ENCODE measurements at regions not wholly inside any gene's neighbourhood (a gene's known extent, or its start where the extent isn't known, plus 50 kb on each side); places are given as distances from the start of the nearest gene placed in this dataset.

- DNase-seq (ENCODE audit: low read depth), result no peak
- Histone ChIP-seq H3K4me3 (ENCODE audit: low read depth, low read length) (no peak overlapping the region), H3K36me3 (ENCODE audit: control insufficient read depth, insufficient read depth, low read length) (no peaks in the 10 kb centered on the region), H3K27me3 (ENCODE audit: control insufficient read depth, insufficient read depth, low read length) (no peaks in the 10 kb centered on the region)
- TF ChIP-seq CTCF (IDR thresholded peaks at IDR 0.05; ENCODE audit: insufficient read depth, low read length, poor library complexity, severe bottlenecking), result no peak
Observed at GRCh38 chr14:38139926-38140325, 67.8 kb upstream of the SSTR1 start.

GRCh38 chr14:38143170-38143569 is 64.5 kb upstream of the SSTR1 start:
- no peak for DNase-seq (ENCODE audit: low read depth)
- Histone ChIP-seq H3K36me3 (ENCODE audit: control insufficient read depth, insufficient read depth, low read length) (no peaks in the 10 kb centered on the region), H3K27me3 (ENCODE audit: control insufficient read depth, insufficient read depth, low read length) (no peaks in the 10 kb centered on the region), H3K4me3 (ENCODE audit: low read depth, low read length) (no peak overlapping the region)
- TF ChIP-seq CTCF (IDR thresholded peaks at IDR 0.05; ENCODE audit: insufficient read depth, low read length, poor library complexity, severe bottlenecking), result no peak

- Histone ChIP-seq H3K27me3 (ENCODE audit: control insufficient read depth, insufficient read depth, low read length) (no peaks in the 10 kb centered on the region), H3K36me3 (ENCODE audit: control insufficient read depth, insufficient read depth, low read length) (no peaks in the 10 kb centered on the region), H3K4me3 (ENCODE audit: low read depth, low read length) (no peak overlapping the region)
- no peak for DNase-seq (ENCODE audit: low read depth)
- no peak for TF ChIP-seq CTCF (IDR thresholded peaks at IDR 0.05; ENCODE audit: insufficient read depth, low read length, poor library complexity, severe bottlenecking)
Observed at GRCh38 chr14:38143659-38144505, 63.8 kb upstream of the SSTR1 start.

GRCh38 chr14:38145142-38145541 is 62.6 kb upstream of the SSTR1 start:
- H3K36me3 ChIP-seq (ENCODE audit: control insufficient read depth, insufficient read depth, low read length), result no peaks in the 10 kb centered on the region
- TF ChIP-seq CTCF (IDR thresholded peaks at IDR 0.05; ENCODE audit: insufficient read depth, low read length, poor library complexity, severe bottlenecking), result no peak
- H3K27me3 ChIP-seq (ENCODE audit: control insufficient read depth, insufficient read depth, low read length), result no peaks in the 10 kb centered on the region
- no peak for DNase-seq (ENCODE audit: low read depth)
- H3K4me3 ChIP-seq (ENCODE audit: low read depth, low read length), result no peak overlapping the region

- DNase-seq (ENCODE audit: low read depth), result no peak
Observed at GRCh38 chr14:38150075-38150474, 57.6 kb upstream of the SSTR1 start.

More at GRCh38 chr14:38150075-38150474, 57.6 kb upstream of the SSTR1 start:
- Histone ChIP-seq H3K36me3 (ENCODE audit: control insufficient read depth, insufficient read depth, low read length) (no peaks in the 10 kb centered on the region), H3K4me3 (ENCODE audit: low read depth, low read length) (no peak overlapping the region), H3K27me3 (ENCODE audit: control insufficient read depth, insufficient read depth, low read length) (no peaks in the 10 kb centered on the region)
- no peak for TF ChIP-seq CTCF (IDR thresholded peaks at IDR 0.05; ENCODE audit: insufficient read depth, low read length, poor library complexity, severe bottlenecking)

All from kidney epithelial cell (primary cell).